ENCODE measurements at regions not wholly inside any gene's neighbourhood (a gene's known extent, or its start where the extent isn't known, plus 50 kb on each side); places are given as distances from the start of the nearest gene placed in this dataset.

DNA sequence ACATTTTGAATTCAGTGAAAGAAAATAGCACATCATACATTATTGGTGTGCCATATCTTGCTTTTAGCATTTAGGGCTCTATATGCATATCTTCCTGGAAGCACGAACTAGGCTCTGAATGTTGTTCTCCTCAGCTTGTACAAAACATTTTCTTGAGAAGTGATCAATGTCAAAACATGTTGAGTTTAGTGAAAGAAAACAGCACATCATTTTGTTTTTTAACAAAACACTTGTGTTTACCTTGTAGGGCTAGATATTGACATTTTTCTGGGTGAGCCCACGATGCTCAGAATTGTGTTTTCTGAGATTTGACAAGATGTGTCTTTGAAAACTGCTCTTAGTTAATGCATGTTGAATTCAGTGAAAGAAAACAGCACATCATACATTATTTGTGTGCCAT is 81.0 kb downstream of the ASCL4 start:
- TF ChIP-seq POLR2A (IDR thresholded peaks at IDR 0.05), result no peak
- TF ChIP-seq CTCF (IDR thresholded peaks at IDR 0.05), result no peak

All from ovary (tissue), 3 donors.